ENCODE measurements at regions not wholly inside any gene's neighbourhood (a gene's known extent, or its start where the extent isn't known, plus 50 kb on each side); places are given as distances from the start of the nearest gene placed in this dataset.

DNA sequence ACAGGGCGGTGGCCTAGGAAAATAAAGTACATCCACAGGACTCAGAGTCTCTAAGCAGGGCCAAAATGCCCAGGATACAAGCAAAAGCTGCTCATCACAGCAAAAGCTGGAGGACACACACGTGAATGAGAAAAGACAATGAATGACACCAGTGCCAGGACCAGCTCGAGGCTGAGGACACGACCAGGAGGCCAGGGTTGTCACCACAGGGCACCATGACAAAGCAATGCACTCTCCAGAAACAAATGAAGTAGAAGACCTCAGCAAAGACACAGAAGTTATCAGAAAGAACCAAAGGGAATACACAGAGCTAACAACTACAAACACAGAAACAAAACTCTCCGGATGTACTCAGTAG, 92.1 kb downstream of the FOXL3 start:
- no peak for DNase-seq (ENCODE audit: low spot score)

DNA sequence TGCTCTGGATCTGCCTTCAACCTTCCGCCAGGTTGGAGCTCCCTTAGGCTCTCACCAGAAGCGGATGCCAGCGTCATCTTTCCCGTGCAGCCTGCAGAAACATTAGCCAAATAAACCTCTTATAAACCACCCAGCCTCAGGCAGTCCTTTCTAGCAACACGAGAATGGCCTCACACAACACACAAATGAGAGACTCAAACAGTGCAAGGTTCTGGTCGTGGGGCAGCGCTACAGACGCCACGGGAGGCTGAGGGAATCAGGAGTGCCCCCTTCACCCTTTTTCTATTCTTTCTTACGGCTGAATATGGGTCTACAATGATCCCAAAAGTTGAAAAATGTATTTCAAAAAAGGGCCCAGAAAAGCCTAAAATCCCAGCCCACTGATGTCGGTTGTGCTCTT, 96.4 kb downstream of the FOXL3 start:
- no peak for DNase-seq (ENCODE audit: low spot score)

DNA sequence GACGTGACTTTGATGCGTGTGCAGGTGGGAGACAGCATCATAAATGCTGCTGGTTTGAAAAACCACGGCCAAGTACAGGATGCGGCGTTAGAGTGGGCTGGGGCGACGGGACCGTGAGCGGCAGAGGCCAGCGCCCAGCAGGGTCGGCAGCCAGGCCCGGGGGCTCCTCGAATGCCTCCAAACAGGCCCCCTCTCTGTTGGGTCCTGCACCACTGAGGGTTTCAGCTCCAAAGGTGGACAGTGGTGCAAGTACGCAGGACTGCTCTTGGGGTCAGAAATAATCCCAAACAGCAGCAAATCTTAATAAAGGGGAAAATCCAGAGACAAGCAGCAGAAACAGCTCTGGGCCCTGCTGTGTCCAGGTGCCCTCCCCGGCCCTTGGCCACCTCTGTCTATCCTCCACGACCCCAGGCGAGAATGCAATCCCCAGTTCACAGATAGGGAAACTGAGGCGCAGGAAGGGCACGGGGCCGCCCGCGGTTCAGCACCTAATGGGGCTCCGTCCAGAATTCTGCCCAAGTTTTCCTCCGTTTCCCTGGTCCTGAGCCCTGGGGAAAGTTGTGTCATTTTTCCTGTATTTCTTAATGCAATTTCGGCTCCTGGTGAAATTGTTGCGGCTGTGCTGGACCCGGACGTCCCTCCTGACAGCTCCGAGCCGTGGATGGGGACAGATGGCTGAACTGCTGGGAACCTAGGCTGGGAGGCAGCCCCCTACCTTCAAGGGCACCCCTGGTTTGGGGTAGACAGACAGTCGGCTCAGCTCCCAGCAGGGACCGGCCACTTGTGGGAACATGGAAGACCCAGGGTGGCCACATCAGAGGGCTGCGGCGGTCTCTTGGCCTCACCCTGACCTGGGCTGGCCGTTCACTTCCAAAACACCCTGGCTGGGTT, 97.4 kb downstream of the FOXL3 start:
- peak; percentile 37 for DNase-seq (ENCODE audit: low spot score)

DNA sequence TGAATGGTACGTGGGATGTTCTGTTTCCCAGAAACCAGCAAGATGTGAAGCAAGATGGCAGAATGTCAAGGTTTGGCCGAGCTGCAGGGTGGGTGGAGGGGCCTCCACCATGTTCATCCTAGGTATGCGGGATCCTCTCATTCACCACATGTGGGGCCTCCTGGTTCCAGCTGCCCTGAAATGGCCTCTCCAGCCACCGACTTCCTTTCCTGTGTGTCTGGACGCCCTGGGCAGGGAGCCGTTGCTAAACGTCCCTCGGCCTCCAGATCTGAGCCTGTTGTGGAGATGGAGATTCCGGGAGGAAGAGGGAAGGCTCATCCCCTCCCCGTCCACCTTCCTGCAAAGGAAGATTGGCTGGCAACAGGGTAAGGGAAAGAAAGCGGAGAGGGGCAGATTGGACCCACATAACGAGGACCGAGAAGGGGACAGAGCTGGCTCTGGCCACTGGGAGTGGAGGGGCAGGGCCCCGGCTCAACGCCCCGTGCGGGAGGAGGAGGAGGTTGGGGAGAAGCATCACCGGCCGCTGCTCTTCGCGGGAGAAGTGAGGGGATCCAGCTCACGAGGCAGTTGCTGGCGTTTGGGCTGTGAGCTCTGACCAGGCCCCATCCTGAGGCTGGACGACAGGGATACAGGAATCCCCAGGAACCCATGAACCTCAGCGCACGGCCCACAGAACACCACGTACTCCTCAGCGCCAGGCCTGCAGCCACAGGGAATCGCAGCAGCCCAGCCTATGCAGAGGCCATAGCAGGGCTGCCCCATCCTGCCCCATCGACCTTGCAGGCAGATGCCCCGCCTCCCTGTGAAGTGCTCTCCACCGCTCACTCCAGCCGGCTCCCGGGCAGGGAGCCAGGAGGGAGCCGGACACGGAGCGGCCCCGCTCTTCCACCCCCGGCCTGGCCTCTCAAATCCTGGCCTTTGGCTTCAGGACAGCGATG, 98.3 kb downstream of the FOXL3 start:
- DNase-seq (ENCODE audit: low spot score), result peak; percentile 39

DNA sequence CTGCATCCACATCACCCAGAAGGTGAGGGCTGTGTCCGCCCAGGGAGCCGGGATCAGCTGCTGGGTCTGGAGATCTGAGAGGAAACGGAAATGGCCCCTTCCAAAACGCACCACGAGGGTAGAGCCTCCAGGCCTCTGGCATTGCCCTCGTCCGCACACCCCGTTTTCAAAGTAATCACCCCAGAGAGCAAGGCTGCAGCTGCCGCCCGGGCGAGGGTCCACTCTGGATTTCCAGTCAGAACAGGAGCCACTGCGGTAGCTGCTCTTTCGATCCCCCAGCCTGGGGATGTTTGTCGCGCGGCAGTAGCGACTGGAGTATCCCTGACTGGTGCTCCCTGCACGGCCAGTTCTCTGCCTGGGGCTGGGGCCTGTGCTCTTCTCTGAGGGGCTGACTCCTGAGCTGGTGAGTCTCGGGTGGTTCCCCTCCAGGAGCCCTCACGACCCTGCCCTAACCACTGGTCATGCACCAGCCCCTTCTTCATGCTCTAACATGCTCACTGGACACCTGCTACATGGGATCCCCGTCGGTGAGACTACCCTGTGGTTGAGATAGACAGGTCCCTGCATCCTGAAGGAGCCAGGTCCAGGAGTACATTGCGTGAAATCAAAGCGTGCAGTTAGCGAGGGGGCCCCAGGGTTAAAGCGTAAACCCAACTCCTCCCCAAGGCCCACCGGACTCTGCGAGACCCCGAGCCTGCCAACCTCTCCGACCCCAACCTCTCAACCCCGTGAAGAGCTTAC, 99.2 kb downstream of the FOXL3 start:
- DNase-seq (ENCODE audit: low spot score), result peak; percentile 34

DNA sequence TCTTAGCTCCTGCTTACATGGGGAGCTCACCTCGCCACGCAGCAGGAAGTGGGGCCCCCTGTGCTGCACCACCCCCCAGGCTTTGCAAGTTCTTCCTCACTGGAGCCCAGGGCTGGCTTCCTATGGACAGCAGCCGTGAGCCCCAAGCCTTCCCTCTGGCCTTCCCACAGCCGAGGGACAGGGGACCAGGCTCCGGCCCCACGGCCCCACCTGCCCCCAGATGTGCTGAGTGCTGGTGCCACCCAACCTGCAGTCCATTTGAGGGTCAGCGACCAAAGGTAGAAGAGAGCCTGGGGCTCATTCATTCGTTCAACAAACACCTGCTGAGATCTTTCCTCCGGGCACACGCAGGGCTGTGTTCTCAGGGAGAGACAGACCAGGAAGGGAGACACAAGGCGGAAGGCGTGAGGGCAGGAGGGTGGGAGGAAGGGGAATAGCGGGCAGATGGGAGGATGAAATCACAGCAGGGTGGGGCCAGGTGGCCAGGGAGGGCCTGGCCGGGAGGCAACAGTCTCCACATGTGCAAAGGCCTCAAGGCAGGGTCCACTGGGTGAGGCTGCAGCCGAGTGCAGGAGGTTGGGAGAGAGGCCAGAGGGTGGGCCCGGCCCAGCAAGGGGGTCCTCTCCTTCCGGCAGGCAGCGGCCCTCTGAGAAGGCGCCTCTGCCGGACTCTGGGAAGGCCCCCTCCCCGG, 100.1 kb downstream of the FOXL3 start:
- DNase-seq (ENCODE audit: low spot score), result peak; percentile 46

DNA sequence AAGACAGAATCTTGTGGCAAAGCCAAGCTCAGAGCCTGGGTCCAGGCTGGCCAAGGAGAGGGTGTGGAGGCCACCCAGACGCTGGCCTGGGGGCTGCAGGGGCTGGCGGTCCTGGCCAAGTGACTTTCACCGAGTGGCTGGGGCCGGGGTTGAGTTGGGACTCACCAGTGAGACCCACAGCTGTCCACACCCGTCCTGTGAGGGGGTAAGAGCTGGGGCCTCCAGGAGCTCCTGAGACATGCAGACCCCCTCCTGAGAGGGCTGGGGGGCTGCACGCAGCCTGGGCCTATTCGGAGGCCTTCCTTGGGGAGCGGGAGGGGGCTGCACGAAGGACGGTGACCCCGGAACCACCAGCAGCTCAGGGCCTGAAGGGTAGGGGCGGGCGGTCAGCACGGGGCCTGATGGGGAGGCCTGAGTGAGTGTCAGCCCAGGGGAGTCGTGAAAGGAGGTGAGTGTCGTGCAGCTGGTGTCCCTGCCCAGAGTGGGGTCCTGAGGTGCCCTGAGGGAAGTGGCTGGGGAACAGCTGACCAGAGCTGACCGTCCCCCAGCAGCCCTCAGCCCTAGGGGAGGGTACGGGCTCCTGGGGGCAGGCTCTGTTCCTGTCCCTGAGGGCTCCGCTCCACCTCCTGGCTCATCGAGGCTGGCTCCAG, 100.9 kb downstream of the FOXL3 start:
- peak; percentile 45 for DNase-seq (ENCODE audit: low spot score)

DNA sequence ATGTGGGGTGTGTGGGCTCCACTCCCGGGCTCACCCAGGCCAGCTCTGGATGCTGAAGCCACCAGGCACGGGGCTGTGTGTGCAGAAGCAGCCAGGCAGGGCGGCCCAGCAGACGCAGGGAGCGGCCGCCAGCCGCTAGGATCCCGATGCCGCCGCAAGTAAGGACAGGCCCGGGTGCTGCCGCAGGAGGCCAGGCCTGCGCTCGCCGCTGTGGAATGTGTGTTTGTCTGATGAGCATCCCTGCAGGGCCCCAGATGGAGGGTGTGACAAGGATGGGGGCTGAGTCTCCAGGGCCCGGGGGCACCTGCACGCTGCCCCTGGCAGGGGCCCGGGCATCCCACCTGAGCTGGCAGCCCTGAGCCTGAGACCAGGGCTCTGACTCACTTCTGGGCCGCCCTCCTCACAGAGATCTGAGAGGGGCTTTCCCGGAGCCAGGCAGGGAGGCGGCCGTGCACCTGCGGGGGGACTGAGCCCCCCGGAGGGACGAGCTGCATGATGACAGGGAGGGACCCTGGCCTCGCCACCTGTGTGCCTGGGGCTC, 101.5 kb downstream of the FOXL3 start:
- peak; percentile 45 for DNase-seq (ENCODE audit: low spot score)

DNA sequence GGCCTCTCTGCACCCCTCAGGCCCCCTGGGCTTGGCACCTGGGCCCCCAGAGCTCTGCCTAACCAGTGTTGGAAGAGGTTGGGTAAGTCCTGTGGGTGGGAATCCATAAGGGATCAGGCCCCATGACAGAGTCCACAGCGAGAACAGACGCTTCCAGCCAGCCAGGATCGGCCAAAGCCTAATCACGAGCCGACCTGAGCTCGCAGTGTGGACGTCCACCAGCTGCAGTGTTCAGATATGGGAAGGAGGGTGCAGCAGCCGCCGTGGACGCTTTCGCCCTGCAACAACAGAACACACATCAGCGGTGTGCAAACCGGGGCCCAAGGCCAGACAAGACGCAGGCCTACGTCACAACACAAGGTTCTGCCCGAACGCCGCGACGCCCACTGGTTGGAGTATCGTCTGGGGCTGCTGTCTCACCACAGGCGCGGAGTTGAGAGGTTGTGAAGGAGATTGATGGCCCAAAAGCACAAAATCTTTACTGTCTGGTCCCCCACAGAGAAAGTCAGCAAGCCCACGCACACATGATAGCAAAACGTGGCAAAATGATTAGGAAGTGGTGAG, 102.1 kb downstream of the FOXL3 start:
- DNase-seq (ENCODE audit: low spot score), result no peak

DNA sequence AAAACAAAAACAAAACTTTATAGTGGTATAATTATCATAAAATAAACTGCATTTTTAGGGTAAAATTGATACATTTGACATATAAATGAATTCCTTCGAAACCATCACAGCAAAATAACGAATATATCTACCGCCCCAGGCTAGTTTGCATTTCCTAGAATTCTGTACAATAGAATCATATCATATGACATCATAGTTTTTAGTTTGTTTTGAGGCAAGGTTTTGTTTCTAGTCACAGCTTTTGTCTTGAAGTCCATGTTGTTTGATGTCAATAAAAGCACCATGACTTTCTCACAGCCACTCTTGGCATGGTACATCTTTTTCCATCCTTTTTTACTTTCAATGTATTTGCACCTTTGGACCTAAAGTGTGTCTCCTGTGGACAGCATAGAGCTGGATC, 102.9 kb downstream of the FOXL3 start:
- no peak for DNase-seq (ENCODE audit: low spot score)

DNA sequence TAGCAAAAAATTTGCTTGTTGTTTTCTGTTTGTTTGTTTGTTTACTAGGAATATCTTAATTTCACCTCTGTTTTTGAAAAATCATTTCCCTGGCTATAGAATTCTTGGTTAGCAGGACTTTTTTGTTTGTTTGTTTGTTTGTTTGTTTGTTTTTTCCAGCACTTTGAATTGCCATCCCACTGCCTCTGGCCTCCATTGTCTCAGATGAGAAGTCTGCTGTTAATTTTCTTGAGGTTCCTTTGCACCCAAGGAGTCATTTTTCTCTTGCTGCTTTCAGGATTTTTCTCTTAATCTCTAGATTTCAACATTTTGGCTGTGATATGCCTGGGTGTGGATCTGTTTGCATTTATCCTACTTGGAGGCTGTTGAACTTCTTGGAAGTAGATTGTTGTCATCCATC, 105.7 kb downstream of the FOXL3 start:
- DNase-seq (ENCODE audit: low spot score), result no peak

DNA sequence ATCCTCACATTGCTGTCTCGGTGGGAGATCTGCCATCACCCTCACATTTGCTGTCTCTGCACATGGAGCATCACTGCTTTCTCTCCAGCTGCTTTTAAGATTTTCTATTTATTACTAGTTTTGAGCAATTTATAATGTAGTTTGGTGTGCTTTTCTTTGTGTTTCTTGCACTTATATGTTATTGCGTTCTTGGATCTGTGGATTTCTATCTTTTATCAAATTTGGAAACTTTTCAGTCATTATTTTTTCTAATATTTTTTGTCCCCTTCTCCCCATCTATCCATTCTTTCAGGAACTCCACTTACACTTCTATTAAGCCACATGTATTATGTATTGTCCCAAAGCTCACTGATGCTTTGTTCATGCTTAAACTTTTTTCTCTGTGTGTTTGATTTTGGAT, 108.9 kb downstream of the FOXL3 start:
- no peak for DNase-seq (ENCODE audit: low spot score)

DNA sequence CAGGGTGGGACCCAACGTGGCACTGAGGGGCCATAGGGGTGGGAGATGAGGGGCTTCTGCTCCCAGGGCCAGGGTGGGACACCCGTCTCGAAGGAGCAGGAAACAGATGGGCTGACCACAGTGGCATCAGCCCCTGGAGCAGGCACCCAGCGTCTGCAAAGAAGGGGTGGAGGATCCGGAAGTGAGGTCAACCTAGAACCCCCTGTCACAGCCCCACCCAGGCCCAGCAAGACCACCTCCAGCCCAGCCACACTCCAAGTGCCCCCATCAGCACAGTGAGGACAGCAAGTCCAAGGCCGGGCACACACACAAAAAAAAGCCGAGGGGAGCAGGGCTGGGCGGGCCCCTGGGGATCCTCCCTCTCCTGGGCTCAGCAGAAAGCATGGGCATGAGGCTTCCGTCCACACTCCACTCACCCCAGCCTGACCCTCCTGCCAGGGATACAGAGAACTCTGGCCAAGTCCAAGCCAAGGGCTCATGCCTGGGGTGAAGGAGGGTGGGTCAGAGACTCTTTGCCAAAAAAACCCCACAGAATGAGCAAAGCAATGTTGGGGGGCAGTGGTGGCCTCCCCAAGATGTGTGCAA, 111.0 kb downstream of the FOXL3 start:
- DNase-seq (ENCODE audit: low spot score), result no peak

DNA sequence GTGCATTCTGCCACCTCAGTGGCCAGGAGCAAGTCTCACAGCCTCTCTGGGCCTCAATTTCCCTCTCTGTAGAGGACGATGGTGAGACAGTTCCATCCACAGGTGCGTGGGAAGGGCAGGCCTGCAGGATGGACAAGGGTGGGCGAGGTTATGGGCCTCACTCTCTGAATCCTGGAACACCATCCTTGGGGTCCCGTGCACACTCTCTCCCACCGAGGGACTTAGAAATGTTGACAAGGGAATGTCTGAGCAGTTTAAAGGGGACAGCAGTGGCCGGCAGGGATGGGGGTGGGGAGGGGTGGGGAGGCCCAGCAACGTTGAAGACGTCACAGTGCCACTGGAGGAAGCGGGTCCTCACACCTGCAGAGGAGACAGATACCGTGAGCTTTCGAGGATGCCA, 111.5 kb downstream of the FOXL3 start:
- no peak for DNase-seq (ENCODE audit: low spot score)

DNA sequence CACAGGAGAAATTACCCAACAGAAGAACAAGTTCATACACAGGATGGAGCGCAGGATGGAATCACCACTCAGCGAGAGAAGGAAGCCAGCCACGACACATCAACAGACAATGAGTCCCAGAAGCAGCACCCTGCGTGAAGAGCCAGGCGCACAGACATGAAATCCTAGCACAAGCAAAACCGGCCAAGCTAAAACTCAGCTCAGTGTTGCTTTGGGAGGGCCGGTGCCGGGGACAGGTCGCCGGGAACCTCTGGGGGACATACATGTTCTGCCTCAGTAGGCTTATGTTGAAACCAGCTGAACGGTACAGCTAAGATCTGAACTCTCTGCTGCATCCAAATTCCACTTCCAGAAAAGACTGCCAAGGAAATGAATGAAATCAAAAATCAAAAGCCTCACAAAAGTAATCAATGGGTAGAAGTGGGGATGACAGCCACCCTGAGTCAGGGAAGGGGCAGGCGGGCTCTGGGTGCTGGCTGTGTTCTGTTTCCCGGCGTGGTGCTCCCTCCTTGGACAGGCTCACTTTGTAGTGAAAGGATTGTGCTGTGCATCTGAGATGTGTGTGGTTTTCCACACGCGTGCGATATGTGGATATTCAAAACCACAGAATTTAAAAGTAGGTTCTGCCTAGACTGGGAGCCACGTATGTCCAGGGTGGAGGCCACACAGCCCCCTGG, 114.7 kb downstream of the PDGFA start:
- peak; percentile 36 for DNase-seq (ENCODE audit: low spot score)

DNA sequence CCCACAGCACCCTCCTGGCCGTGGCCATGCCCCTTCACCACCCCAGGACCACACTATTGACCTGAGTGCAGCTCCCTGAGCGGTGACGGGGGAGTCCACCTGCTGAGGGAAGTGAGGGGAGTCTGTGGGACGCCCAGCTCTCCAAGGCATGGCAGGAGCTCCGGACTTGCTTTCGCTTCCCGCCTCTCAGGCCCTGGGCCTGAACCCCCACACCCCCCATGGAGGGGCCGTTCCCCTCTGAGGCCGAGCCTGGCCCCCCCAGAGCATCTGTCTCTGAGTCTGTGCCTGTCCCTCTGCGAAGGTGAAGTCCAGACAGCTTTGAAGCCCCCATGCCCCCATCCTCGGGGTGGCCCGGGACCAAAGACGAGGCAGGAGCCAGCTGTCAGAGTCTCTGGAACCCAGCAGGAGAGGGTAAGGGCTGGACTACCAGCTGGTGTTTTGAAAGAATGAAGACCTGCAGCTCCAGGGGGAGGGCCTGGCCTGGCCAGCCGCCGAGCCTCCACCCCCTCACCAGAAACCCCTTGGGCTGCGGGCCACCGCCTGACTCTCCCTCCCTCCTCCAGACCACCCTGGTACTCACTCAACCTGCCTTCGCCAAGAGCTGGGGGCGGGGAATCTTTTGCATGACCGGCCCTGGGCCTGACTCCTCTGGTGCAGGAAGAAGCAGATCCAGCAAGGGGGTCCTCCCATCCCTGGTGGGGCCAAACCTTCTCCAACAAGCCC, 114.0 kb downstream of the PDGFA start:
- DNase-seq (ENCODE audit: low spot score), result peak; percentile 79

DNA sequence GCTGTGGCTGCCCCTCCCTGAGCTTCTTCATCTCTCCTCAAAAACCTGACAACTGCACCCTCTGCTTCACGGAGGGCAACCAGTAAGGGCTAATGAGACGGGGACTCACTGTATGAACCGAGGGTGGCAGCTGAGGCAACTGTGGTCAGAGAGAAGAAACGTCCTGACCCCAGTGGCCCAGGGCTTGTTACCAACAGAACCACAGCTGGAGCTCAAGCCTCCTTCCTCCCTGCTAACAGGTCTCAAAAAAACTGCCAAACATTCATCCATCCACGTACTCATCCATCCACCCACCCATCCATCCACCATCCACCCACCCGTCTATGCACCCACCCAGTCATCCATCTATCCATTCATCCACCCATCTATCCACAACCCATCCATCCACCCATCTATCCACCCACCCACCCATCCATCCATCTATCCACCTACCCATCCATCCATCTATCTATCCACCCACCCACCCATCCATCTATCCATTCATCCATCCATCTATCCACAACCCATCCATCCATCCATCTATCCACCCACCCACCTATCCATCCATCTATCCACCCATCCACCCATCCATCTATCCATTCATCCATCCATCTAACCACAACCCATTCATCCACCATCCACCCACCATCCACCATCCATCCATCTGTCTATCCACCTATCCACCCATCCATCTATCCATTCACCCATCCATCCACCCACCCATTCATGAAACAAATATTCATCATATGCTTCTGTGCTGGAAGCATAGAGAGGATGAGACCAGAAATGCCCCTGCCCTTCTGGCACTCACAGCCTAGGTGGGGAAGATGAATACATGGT, 111.7 kb downstream of the PDGFA start:
- DNase-seq (ENCODE audit: low spot score), result no peak

DNA sequence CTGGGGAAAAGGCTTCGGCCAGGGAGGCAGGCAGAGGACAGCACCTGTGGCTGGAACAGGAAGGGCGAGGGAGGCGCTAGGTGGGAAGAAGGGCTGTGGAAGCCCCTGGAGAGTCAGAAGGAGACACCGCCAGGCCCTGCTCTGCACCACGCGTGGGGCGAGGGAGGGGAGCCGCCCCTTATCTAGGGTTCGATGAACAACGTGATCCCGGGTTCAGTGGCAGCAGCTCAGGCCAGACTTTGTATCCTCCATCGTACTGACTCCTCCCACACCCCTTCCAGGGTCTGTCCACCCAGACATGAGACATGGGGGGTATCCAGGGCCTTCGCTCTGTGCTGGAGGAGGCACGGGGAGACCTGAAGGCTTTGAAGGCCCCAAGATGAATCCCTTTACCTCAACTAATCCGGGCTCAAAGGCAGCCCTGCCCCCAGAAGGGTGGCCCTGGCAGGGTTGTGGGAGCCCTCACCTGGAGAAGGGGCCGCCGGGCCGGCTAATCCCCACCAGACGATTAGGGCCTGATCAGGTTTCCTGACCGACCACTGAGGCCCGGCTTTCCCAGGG, 110.8 kb downstream of the PDGFA start:
- DNase-seq (ENCODE audit: low spot score), result no peak

Data from ecto neural progenitor cell (in vitro differentiated cells).